ENCODE measurements at regions not wholly inside any gene's neighbourhood (a gene's known extent, or its start where the extent isn't known, plus 50 kb on each side); places are given as distances from the start of the nearest gene placed in this dataset.

GRCh38 chr20:11660673-11661072, 257.0 kb upstream of the BTBD3 start:
- TF ChIP-seq CTCF (IDR thresholded peaks at IDR 0.05): no peak
- no peak for TF ChIP-seq POLR2A (IDR thresholded peaks at IDR 0.05)
